Fibroblast of skin of back (primary cell): ENCODE measurements at regions not wholly inside any gene's neighbourhood (a gene's known extent, or its start where the extent isn't known, plus 50 kb on each side); places are given as distances from the start of the nearest gene placed in this dataset.
"Not testable (repeated sequence)": the region's sequence is repeated elsewhere in the genome, so short reads cannot be mapped to it uniquely, and the experiment has no call there.

ENCODE experiments used
- DNase-seq: peaks from one replicate; pipeline ENCODE4 v3.0.0-alpha.2; 2013

DNA sequence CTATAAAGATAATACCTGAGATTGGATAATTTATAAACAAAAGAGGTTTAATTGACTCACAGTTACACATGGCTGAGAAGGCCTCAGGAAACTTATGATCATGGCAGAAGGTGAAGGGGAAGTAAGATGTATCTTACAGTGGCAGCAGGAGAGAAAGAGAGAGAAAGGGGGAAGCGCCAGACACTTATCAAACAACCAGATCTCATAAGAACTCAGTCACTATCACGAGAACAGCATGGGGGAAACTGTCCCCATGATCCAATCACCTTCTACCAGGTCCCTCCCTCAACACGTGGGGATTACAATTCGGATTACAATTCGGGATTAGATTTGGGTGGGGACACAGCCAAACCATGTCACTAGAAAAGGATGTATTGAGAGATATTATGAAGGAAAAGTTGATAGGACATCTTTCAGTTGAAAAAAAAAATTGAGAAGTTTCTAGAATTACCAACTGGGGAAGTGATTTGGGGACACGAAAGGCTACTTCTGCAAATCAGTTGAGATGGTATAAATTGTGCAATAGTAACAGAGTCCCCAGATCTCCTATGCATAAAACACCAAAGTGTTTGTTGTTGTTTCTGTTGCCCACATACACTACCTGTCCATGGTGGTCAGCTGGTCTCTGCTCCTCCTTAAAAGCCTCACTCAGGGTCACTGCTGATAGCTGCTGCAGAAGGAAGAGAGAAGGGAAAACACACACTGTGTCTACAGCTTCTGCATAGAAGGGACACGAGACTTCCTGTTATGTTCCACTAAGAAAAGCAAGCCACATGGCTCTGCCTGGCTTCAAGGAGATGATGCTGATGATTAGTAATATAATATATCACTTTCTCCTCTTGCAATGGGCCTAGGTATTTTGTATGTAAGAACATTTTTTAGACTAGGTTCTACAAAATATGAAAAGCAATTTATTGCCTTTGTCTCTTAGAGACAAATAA, 465.5 kb downstream of the PDZRN4 start:
- DNase-seq, result no peak

DNA sequence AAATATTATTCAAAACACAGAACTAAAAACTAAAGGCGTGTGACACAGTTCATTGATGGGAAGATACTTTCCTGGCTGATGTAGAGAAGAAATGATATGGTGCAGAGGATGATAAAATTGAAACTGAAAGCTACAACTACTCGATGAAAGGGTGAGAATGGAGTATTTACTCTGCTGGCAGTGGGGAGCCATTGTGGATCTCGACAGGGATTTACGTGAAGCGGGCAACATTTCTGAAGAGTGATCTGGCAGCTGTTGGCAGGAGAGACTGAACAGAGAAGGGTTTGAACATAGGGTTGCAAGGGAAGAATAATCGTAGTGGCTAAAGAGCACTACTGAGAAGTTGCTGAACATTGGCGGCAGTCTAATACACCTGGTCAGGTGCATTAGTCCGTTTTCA, 464.9 kb downstream of the PDZRN4 start:
- no peak for DNase-seq

DNA sequence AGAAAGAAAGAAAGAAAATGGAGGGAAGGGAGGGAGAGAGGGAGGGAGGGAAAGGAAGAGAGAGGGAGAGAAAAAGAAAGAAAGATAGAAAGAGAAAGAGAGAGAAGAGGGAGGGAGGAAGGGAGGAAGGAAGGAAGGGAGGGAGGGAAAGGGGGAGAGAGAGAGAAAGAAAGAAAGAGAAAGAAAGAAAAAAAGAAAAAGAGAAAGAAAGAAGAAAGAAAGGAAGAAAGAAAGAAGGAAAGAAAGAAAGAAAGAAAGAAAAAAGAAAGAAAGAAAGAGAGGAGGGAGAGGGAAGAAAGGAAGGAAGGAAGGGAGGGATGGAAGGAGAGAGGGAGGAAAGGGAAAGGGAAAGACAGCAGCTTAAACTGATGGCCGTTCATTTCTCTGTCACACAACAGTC, 457.5 kb downstream of the PDZRN4 start:
- no peak for DNase-seq

DNA sequence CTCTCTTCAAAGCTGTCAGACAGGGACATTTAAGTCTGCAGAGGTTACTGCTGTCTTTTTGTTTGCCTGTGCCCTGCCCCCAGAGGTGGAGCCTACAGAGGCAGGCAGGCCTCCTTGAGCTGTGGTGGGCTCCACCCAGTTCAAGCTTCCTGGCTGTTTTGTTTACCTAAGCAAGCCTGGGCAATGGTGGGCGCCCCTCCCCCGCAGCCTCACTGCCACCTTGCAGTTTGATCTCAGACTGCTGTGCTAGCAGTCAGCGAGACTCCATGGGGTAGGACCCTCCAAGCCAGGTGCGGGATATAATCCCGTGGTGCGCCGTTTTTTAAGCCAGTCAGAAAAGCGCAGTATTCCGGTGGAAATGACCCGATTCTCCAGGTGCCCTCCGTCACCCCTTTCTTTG, 454.7 kb downstream of the PDZRN4 start:
- not testable (repeated sequence) for DNase-seq

DNA sequence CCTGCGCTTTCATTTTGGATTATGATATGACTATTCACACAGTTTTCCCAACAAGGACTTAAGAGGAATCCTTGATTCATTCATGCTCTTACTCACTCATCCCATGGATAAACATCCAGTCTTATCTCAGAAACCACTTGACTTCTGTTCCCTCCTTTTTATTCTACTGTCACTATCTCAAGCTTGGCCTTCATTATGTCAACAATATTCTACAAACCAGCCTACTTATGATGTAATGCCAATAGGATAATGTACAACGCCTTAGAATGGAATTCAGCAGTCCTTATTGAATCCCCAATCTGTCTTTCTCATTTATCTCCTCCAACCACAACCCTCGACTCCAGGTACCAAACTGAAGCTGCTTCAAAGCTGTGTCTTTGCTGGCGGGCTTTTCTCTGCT, 448.5 kb downstream of the PDZRN4 start:
- DNase-seq, result no peak

DNA sequence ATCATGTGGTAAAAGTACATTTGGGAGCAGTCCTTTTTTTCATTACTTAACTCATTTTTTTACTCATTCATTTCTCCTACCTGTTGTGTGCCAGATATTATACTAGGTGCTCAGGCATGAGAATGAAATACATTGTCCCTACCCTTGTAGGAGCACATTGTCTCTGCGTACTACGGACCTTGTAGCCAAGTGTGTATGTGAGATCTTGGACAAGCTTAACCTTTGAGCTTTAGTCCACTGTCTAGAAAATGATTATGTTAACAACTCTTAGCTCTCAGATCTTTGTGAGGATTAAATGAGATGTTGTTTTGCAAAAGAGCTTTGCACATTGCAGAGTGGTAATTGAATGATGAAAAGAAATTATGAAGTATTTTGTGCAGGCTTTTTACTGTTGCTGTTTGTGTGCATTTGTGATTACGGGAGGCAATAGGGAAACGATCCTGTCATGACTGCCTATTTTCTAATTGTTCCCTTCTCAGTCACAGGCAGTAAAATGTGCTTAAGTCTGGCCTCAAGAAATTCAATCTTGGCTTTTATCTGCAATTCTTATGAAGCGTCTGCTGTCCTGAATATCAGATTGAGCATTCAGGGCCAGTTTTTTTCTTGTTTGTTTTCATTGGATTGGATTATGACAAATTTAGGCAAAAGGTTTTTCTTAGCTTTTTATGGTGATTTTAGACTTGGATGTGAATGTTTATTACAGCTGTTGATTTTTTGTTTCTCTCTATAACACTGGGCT, 447.7 kb downstream of the PDZRN4 start:
- no peak for DNase-seq

DNA sequence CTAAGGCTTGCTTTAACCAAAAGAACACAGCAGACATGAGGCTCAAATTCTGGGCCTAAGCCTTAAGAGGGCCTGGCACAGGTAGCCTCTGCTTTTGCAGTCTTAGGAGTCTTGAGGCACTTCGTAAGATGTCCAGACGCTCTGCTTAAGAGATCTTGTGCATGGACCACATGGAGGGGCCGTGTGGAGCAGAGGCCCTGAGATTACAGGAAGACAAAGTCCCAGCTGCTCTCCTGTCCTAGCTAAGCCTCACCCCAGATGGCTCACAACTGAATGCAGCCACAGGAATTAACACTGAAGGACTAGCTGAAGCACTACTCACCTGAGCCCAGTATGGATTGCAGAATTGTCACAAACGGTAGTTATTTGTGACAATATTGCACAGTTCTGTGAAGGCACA, 446.0 kb downstream of the PDZRN4 start:
- no peak for DNase-seq

DNA sequence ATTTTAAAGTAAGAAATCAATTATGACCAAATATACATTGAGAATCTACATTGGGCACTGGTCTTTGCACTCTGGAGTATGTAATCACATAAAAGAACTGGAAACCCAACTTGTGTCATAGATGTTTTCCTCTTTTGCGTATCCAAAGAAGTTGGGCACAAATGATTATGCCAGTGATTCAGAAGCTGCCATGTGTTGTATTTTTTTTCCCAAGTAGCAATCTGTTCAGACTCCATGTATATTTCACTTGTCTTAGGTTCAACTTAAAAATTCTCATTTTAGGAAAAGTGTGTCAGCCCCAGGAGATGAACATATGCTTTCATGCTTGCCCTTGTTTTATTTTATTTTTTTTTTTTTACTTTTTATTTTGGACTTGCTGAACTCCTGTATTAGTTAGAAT, 441.5 kb downstream of the PDZRN4 start:
- DNase-seq, result no peak

DNA sequence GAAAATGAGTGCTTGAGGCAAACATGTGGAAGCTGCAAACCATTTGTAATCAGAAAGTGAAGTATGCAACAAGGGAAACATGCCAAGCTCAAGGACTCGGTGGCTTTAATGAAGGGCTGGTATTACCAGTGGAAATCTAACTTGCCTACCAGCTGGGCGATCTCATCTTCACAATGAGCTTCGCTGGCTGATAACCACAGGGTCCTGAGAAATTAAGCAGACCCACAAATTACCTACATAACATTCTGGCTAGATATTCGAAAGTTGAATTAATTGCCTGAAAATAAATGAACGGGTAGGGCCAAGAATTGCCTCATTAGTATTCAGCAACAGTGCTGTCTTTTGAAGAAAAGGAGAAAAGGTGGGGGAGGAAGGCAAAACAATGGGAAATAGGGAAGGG, 439.4 kb downstream of the PDZRN4 start:
- DNase-seq, result no peak

DNA sequence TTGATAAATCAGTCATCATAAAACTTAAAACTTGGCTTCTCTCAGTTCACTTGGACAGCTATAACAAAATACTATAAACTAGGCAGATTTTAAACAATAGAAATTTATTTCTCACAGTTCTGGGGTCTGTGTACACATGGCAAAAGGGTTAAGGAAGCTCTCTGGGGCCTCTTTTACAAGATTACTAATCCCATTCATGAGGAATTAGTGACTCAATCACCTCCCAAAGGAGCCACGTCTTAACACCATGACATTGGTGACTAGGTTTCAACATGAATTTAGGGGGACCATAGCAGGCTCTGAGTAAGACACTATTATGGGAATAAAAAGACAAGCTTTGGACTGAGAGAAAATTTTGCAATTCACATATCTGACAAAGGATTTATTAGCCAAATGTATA, 436.5 kb downstream of the PDZRN4 start:
- no peak for DNase-seq
